IPS DF 4.7 (cell line): ENCODE measurements at regions not wholly inside any gene's neighbourhood (a gene's known extent, or its start where the extent isn't known, plus 50 kb on each side); places are given as distances from the start of the nearest gene placed in this dataset.

Experiments
- DNase-seq: peaks from one replicate; pipeline ENCODE4 v3.0.0-alpha.2; 2013; ENCODE audit warnings: low spot score; ENCODE audit errors: extremely low read depth

DNA sequence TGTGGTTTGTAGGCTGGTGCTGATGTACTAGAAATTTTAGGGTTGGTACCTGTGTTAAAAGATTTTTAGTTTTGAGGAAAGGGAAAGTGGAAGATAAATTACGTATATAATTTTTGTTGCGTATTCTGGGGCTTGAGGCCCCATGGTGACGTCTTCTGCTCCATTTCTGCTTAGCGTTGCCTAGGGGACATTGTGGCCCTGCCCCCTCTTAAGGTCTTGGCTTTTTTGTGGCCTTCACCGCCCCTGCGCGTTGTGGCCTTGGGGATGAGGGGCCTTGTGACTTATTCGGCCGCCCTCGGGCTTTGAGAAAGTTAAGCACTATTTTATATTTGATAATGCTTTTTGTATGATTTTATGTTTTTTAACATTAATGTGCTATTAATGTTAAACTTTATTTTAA lies 182.0 kb downstream of the KLF13 start:
- DNase-seq, result no peak

DNA sequence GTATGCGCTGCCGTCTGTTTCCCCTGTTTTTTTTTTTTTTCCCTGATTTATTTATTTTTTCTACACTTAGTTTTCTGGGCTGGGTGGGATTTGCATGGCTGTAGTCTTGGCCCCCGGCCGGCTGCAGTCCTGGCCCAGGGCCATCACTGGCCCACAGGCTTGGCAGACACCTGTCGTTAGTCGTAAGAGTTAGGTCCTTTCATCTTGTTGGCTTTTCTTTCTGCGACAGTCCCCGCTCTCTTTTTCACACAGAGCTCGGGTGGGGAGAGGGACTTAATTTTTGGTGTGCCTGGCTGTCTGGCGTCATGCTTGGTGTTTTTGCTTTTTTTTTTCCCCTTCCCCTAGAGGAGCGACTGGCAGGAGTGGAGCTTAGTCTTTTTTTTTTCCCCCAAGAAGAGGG lies 183.4 kb downstream of the KLF13 start:
- DNase-seq, result no peak

DNA sequence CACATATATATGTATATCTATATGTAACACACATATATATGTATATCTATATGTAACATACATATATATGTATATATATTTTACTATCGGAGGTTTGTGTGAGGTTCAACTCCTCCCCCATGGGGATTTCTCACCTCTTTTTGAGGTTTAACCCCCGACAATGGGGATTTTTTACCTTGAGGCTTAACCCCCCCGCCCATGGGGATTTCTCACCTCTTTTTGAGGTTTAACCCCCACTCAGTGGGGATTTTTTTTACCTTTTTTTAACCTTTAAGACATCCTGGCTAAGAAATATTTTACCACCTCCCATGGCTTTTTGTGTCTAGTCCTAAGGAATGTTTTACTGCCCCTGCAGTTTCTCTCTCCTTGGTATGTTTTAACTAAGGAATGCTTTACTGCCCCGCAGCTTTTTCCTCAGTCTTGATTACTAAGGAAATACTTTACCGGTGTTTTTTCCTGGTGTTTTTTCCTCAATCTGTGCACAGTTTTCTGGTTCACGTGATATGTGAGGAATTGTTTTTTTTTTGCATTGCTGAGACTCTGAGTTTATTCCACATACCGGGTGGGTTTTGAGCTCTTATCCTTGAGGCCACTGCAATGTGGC lies 185.2 kb downstream of the KLF13 start:
- DNase-seq, result no peak

DNA sequence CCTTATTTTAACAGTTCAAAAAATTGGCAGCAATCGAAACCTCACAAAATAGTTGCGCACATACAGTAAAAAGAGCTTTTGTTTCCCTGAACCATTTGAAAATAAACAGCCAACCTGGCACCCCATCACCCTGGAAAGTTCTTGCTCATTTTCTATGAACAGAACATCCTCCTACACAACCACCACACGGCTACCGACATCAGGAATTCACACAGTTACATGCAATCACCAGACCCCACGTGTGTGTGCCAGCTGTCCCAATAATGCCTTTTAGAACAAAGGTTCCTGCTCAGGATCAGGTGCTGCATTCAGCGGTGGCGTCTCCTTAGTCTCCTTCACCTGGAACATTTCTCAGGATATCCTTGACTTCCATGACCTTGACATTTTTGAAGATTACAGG lies 186.5 kb downstream of the KLF13 start:
- no peak for DNase-seq

DNA sequence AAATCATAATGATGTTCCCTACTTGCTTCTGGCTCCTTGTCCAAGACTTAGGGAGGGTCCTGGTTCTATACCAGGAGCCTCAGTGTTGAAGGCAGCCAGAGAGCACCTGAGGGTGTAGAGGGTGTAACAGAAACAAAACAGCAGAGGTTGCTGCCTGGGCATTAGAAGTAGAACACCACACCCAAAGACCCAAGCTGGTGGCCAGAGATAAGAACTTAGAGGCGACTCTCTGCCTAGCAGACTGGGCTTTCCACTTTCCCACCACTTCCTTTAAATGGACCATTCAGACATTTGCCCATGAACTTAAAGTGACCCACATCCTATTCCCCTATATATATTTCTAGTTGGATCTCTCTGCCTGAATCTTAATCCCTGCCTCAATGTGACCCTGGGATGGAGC lies 189.8 kb downstream of the KLF13 start:
- no peak for DNase-seq

DNA sequence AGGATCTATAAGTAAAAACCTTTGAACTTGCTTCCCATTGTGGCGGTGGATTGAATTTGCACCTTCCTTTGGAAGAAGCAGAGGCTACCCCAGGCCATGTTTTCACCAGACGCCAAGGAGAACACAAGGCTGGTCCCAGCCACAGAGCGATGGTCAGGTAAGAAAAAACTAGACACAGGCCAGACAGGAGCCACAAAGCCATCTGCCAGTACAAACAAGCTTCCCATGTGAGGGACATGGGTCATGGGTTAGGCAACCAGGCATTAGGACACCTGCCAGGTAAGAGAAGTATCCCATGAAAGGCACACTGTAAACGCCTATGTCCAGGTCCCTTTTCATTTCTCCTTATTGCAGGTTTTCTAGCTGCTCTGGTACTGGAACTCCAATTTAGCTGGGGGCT lies 190.2 kb downstream of the KLF13 start:
- DNase-seq, result no peak

DNA sequence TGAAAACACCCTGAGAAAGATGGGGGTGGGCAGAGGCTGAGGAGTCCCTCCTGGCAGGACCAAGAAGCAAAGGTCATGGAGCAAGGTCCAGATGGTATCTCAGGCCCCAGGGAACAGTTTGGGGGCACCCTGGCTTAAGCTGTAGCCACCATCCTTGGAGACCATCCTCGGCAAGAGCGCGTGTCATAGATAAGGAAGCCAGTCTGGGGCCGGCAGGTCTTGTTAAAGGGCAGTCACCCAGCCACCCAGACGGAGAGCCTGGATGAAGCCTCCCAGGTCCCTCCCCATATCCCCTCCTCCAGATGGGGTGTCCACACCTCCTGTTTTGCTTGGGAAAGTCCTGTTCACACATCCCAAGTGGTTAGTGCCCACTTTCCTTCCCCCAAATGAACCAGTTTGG lies 191.1 kb downstream of the KLF13 start:
- DNase-seq, result no peak

DNA sequence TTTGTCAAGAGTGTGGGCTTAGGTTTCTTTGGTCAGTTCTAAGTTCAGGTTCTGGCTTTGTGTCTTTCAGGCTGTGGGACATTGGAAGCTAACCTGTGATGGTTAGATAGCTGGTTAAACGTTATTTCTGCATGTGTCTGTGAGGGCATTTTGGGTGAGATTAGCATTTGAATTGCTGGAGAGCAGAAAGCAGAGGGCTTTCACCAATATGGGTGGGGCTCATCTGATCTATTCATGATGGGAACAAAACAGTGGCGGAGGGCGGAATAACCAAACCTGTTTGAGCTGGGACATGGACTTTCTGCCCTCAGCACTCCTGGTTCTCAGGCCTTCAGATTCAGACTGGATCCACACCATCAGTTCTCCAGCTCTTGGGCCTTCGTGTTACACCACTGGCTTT lies 195.4 kb downstream of the KLF13 start:
- DNase-seq, result no peak

DNA sequence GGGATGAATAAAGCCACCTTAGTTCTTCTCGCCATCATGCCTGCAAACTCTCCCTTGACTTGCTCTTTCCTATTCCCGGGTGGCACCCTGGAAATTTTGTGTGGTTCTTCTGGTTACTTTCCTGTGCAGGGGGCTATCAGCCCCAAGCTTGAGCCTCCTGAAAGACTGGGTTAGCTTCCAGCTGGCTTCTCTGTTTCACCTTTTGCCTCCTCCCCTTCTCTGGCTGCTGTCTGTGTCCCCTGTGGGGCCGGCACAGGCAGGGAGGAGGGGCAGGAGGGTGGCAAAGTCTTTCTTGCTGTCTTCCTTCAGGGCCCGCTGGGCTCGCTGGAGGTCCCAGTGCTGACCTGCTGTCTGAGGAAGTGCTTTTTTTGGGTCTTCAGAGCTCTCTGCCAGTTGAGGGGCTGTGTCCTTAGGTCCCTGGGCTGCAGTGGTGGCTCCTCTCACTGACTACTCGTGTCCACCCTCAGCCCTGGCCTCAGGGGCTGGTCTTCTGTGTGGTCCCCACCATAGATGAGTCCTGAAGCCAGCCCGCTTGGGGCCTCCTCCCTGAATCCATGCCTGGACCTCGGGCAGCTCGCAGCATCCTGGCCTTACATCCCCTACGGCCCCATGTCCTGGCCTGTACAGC lies 196.5 kb downstream of the KLF13 start:
- no peak for DNase-seq

DNA sequence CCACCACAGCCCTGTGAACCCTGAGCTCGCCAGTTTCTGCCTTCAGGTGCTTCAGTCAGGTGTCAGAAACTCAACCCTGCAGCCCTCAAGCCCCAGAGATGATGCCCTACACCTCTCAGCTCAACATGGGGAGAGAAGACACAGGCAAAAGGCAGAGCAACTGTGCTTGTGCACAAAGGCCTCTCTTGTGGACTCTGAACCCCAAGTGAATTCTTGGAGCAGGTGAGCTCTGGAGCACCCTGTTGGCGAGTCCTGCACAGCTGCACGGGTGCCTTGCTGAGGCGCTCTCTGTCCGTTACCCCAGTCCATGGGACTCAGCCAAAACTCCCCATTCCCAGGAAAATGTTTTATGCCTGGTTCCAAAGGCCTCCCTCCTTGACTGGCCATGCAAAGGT lies 197.0 kb downstream of the KLF13 start:
- DNase-seq, result no peak

DNA sequence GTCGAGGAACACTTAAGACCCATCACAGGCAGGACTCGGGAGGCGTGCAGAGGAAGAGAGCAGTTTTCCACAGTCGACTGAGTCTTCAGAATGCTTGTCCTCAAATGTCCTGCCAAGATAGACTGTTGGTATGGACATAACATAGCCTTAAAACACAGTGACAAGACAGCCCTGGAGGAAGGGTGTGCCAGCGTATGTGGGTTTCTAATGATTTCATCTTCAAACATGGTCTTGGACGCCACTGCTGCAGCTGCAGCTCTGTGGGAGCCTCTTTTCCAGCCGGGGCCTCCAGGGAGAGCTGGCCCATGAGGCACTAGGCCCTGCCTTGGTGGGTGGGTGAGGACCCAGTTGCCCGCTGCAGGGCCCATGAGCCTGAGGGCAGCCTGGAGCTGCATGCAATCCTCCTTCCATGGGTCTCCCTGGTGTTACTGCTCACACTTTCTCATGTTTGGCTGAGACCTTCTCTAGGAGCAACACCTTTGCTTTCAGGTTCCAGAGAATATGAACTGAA lies 198.6 kb downstream of the KLF13 start:
- no peak for DNase-seq

DNA sequence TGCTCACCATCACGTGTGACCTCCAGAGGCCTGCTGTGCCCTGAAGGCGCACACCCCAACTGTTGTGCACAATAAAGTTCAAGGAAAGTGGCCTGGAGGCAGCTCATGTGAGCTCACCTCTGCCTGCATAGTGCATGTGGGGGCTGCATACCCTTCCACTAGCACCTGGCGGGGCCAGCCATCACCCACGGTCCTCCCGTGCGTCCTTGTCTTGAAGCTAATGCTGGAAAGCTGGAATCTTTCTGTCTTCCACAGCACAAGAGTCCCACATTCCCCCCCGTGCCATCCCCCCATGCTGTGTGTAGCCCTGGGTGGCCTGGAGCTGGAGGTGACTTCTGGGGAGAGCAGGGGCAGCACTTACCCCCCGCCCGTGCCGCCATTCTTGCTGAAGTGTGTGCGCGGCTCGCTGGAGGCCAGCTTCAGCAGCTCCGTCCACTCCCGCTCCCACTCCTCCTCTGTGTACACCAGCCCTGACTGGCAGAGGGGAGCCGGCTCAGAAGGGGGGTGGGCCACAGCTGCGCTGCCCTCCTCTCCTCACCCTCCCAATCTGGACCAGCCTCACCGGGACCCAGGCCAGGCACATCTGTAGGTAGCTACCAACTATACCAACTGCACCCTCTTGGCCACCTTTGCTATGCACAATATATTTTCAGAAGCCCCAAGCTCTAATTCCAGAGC lies 199.5 kb downstream of the KLF13 start:
- no peak for DNase-seq

DNA sequence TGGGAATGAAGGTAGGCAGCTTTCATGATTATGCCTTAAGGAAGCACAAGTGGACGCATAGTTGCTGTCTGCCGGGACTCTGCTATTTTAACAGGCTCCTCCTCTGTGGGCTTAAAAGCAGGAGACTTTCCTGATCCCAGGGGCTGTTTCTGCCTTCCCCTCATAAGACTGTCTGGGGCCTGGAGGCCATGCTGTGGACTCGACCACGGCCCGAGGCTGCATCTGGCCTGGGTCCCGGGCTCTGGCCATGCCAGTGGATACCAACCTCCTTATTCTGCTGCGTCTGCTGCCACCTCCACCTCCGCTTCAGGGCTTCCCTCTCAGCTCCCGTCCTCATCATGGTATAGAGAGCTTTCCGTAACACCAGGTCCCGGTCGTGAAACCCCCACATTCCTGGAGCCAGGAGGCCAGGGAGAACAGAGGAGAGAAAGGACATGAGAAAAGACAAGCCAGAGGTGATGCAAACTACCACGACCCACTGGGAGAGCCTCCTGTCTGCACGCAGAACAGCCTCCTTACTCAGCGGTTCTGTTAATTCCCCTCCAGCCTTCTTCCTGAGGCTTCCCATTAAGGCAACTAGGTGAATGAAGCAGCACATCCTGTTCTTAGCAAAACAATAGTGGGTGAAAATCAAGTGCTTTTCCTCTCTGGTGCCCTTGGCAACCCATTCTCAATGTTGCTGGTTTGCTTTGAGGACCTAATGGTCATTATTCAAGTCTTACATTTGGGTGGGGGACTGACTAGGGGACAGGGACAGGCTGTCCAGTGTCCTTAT lies 200.5 kb downstream of the KLF13 start:
- no peak for DNase-seq

DNA sequence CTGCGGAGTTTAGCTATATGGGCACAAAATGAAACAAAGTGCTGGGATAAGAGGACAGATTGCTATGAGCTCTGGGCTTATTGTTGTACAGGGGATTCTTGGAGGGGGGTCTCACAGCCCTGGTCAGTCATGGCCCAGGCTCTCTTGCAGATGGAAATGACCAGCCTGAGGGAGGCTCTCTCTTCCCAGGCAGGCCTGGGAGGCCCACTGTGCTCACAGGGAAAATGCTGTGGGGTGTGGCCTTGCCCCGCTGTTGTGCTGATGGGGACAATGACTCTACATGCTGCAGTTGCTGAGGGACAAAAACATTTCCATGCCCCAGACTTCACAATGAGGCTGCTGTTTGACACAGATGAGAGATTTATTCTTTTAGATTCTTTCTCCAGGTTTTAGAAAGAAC lies 202.2 kb downstream of the KLF13 start:
- no peak for DNase-seq

DNA sequence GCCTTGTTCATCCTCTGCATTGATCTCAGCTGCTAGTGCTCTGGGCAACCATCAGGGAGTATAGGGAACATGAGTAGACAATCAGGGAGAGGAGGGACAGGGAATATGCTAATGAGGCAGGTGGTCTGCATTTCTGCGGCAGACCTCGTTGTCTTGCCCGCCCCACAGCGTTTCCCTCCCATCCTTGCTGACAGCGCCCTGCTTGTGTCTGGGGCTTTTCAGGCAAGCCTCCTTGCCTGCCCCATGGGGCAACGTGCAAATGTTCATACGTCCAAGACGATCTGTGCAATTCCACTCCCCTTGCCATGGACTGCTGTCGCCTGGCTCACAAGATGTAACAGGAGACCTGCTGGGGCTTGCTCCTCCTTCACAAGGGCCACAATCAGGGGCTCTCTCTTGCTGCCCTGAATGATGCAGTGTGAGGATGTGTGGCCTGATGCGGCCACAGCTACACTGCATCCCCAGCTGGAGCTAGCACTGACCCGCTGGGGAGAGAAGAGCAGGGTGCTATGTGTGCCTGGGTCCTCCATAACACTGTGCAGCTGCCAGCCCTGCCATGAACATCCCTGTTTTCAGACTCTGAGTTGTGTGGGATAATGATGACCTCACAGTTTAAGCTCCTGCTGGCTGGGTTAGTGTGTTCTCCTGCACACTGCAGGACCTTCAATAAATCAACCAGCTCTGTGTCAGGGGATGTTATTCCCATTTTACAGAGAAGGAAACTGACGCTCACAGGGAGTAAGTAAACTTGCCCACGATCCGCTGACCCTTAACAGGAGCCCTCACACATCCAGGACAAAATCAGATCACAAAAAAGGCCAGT lies 211.3 kb downstream of the KLF13 start:
- DNase-seq, result no peak

DNA sequence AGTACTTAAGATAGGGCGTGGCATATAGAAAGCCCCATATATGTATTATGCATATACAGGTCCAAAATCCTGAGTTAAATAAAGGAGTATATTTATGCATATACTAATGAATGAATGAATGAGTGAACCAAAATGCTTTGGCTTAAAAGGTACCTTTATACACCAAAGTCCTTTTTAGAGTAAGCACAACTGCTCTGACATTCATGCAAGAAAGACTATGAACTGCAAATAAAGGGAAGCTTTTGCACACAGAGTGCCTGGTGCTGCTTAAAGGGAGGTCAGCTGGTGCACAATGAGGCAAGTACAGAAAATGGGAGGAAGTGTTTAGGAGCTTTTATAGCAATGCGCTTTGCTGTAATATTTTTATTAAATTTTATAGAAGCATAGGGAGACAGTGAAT lies 214.0 kb downstream of the KLF13 start:
- DNase-seq, result no peak

DNA sequence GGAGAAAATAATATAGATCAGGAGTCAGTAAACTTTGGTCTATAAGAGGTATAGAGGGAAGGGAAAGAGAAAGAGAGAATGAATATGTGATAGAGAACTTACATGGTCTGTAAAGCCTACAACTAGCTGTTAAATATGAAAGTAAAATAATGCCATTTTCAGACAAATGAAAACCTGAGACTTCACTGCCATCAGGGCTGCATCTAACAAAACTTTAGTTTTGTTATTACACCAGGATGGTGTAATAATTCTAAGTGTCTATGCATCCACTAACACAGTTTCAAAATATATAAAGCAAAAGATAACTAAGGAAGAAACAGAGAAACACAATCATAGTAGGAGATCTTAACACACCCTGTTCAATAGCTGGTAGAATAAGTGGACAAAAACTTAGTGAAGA lies 217.7 kb downstream of the KLF13 start:
- DNase-seq, result no peak

DNA sequence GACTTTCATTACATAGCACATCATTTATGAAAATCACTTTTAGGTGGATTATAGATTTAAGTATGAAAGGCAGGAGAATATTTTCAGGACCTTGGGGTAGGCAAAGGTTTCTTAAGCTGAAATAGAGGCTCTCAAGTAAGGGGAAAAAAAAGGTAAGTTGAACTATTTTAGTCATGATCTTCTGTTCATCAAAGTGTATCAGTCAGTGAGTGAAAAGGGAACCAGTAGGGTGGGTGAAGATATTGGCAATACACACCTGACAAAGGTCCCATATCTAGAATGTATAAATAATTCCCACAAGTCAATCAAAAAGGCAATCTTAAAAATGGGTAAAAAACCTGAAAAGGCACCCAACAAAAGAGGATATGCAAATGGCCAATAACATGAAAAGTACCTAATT lies 218.6 kb downstream of the KLF13 start:
- no peak for DNase-seq

DNA sequence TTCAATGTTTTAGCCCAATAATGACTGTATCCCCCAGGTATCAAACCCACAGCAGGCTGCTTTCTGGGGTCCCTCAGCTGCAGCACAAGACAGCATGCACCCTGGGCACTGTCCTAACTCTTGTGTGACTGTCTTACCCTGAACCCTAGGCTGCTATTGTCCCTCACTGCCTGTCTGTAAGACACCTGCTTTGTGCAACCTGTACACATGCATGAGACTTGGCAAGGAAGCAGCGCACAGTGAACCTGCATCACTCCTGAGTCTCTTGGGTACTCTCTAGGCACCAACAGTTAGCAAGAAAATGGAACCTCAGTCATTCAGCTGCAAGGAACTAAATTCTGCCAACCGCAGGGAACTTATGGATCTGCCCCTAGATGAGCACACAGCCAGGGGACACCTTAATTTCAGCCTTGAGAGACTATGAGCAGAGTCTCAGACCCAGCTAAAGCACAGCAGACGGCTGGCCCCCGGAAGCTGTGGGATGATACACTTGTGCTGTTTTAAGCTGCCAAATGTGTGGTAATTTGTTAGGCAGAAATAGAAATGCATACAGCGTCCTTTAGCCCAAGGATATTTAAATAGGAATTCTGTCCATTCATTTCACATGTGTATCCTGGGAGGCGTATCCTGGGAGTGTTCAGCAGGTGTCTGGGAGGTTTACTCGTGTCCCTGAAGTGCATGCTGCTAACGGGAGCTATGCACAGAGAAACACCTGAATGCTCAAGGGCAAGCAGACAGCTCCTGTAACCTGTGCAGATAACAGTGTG lies 223.8 kb downstream of the KLF13 start:
- DNase-seq, result no peak

DNA sequence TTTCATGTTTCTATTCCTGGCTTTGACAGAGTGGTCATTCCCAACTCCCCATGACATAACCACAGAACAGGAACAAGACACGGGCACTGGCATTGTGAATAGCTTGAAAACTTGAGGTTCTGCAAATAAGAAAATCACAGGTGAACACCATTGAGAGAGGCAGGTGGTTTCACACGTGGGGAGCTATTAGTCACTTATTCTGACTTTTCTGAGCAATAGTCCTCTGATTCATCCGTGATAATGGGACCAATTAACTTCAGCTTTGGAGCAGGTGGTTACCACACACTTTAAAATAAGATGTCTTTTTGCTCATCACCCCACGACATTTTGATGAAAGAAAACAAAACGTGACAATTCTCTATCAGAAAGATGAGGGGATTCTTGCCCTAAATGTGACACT lies 224.7 kb downstream of the KLF13 start:
- no peak for DNase-seq
